GM12878 (cell line): ENCODE measurements at regions not wholly inside any gene's neighbourhood (a gene's known extent, or its start where the extent isn't known, plus 50 kb on each side); places are given as distances from the start of the nearest gene placed in this dataset.

Experiments used
- ATAC-seq: fragments of 200-7000 bp; cut with Tn5 transposase; 3 replicates; pipeline ENCODE4 v1.9.1; 2020; ENCODE audit warnings: mild to moderate bottlenecking, moderate library complexity
- BruUV-seq: library from RNA; stranded (reverse); fragments of 400-500 nt; replicated peaks from 2 replicates; lab custom pipeline; 2021; lab: Mats Ljungman, UMichigan
- CTCF ChIA-PET: fragments of 300-600 bp; sonication (Branson Sonifier 250); formaldehyde crosslinking; extraction: SDS; loops from one replicate; lab custom pipeline; 2021; ENCODE audit warnings: inconsistent platforms; lab: Yijun Ruan, JAX
- POLR2A ChIA-PET: fragments of 350-600 bp; formaldehyde crosslinking; extraction: SDS; loops from one replicate; lab custom pipeline; 2021; ENCODE audit warnings: inconsistent platforms; lab: Charles Lee
- RAD21 ChIA-PET: fragments of 300-600 bp; sonication (Branson Sonifier 250); formaldehyde crosslinking; loops from one replicate; lab custom pipeline; 2023; ENCODE audit warnings: antibody characterized with exemption; ENCODE audit not compliant: unreplicated experiment; lab: Charles Lee
- SMC1A ChIA-PET: fragments of 300-600 bp; sonication (Branson Sonifier 250); formaldehyde crosslinking; loops from one replicate; lab custom pipeline; 2023; ENCODE audit not compliant: unreplicated experiment, uncharacterized antibody; lab: Charles Lee
- DNase-seq: peaks from one replicate; pipeline ENCODE4 v3.0.0-alpha.2; 2011; ENCODE audit warnings: low read depth, low spot score
- FAIRE-seq: peaks from 3 replicates; lab custom pipeline; 2011; peaks lifted over from hg19 to GRCh38; lab: Jason Lieb, UNC
- H2AFZ ChIP-seq: 2 replicates; pipeline ENCODE4 v1.6.0; 2011; ENCODE audit warnings: low read depth, low read length, control low read depth; ENCODE audit not compliant: control insufficient read depth
- H3K27ac ChIP-seq: 2 replicates; pipeline ENCODE4 v1.5.1; 2011; ENCODE audit warnings: control low read depth; ENCODE audit not compliant: control insufficient read depth, insufficient read depth
- H3K27me3 ChIP-seq, 2 experiments: replicated peaks in 1 of 2; 2 replicates each; pipeline versions ENCODE4 v1.6.0 to v1.6.1; 2011; ENCODE audit warnings: low read length in 1 of 2; ENCODE audit not compliant: control insufficient read depth in 2 of 2, insufficient read depth in 2 of 2
- H3K36me3 ChIP-seq, 2 experiments: 2 replicates each; pipeline ENCODE4 v1.5.1; 2011; ENCODE audit warnings: low read length in 1 of 2; ENCODE audit not compliant: control insufficient read depth in 2 of 2, insufficient read depth in 2 of 2
- H3K4me1 ChIP-seq: 2 replicates; pipeline ENCODE4 v1.6.1; 2011; ENCODE audit warnings: mild to moderate bottlenecking, low read length, moderate library complexity, mixed read lengths; ENCODE audit not compliant: control insufficient read depth, insufficient read depth
- H3K4me2 ChIP-seq: 2 replicates; pipeline ENCODE4 v1.6.0; 2011; ENCODE audit warnings: control low read depth; ENCODE audit not compliant: control insufficient read depth, insufficient read depth
- H3K4me3 ChIP-seq: fragments of 200-600 bp; sonication (generic); 2 replicates; pipeline ENCODE4 v1.5.1; 2016
- H3K79me2 ChIP-seq: 2 replicates; pipeline ENCODE4 v1.6.0; 2011; ENCODE audit warnings: low read length; ENCODE audit not compliant: control insufficient read depth, insufficient read depth
- H3K9ac ChIP-seq: 2 replicates; pipeline ENCODE4 v1.8.0; 2011; ENCODE audit warnings: low read length, control low read depth, mixed read lengths; ENCODE audit not compliant: control insufficient read depth, insufficient read depth
- H3K9me3 ChIP-seq: replicated peaks from 3 replicates; pipeline ENCODE4 v1.5.1; 2011; ENCODE audit warnings: mild to moderate bottlenecking, low read length; ENCODE audit not compliant: control insufficient read depth, insufficient read depth
- H4K20me1 ChIP-seq: 2 replicates; pipeline ENCODE4 v1.6.0; 2011; ENCODE audit not compliant: control insufficient read depth, insufficient read depth
- BCLAF1 ChIP-seq: fragments of 450-650 bp; IDR thresholded peaks from 2 replicates; pipeline ENCODE4 v1.6.1; 2017; ENCODE audit warnings: antibody characterized with exemption, mild to moderate bottlenecking, moderate library complexity
- BHLHE40 ChIP-seq, 2 experiments: fragments of 450-650 bp in 1 of 2; IDR thresholded peaks; 2 replicates each; pipeline ENCODE4 v1.6.1; 2011 to 2017; ENCODE audit warnings: low read depth in 2 of 2, borderline replicate concordance in 1 of 2, improper control_type of control experiment in 1 of 2, low read length in 1 of 2, mild to moderate bottlenecking in 1 of 2
- DPF2 ChIP-seq: fragments of 450-650 bp; IDR thresholded peaks from 2 replicates; pipeline ENCODE4 v1.6.1; 2017; ENCODE audit warnings: mild to moderate bottlenecking
- FOXK2 ChIP-seq: fragments of 450-650 bp; IDR thresholded peaks from 2 replicates; pipeline ENCODE4 v1.6.1; 2017; ENCODE audit warnings: mild to moderate bottlenecking, moderate library complexity
- NRF1 ChIP-seq: conservative IDR thresholded peaks from 2 replicates; pipeline ENCODE4 v1.6.1; 2011; ENCODE audit warnings: mild to moderate bottlenecking, low read depth, low read length, improper control_type of control experiment
- SMARCA5 ChIP-seq: fragments of 450-650 bp; IDR thresholded peaks from 2 replicates; pipeline ENCODE4 v1.6.1; 2017; ENCODE audit warnings: mild to moderate bottlenecking
- YY1 ChIP-seq: IDR thresholded peaks from 2 replicates; pipeline ENCODE4 v1.6.1; 2011; ENCODE audit warnings: low read depth, mild to moderate bottlenecking, low read length
- ZBTB33 ChIP-seq: fragments of 450-650 bp; IDR thresholded peaks from 2 replicates; pipeline ENCODE4 v1.6.1; 2017; ENCODE audit warnings: mild to moderate bottlenecking
- WGBS: methylation state at CpG from one replicate; pipeline ENCODE4 v1.1.6; 2016; ENCODE audit warnings: low lambda C conversion rate; ENCODE audit not compliant: insufficient replicate concordance, insufficient coverage; ENCODE audit errors: missing lambda C conversion rate; 5-methylcytosine and 5-hydroxymethylcytosine counted together
- in situ Hi-C: fragments of 300-500 bp; cut with MboI; formaldehyde crosslinking; loops from 9 replicates; pipeline ENCODE4 v1.14.3; 2018; ENCODE audit warnings: mixed read lengths
- intact Hi-C: fragments of 100-400 bp; cut with micrococcal nuclease; formaldehyde crosslinking; loops from one replicate; pipeline ENCODE4 v1.14.2; 2022; ENCODE audit not compliant: unreplicated experiment

- TF ChIP-seq ZBTB33 = no peak
- TF ChIP-seq YY1 = no peak
- no peak for TF ChIP-seq BCLAF1
- no peak for TF ChIP-seq DPF2
- no peak for TF ChIP-seq NRF1
- no peak for TF ChIP-seq FOXK2
- TF ChIP-seq, all 136 proteins: peak for 0
These were observed 78.6 kb upstream of the ZNF479 start (continued) for GRCh38 chr7:57210871-57211270.

DNA sequence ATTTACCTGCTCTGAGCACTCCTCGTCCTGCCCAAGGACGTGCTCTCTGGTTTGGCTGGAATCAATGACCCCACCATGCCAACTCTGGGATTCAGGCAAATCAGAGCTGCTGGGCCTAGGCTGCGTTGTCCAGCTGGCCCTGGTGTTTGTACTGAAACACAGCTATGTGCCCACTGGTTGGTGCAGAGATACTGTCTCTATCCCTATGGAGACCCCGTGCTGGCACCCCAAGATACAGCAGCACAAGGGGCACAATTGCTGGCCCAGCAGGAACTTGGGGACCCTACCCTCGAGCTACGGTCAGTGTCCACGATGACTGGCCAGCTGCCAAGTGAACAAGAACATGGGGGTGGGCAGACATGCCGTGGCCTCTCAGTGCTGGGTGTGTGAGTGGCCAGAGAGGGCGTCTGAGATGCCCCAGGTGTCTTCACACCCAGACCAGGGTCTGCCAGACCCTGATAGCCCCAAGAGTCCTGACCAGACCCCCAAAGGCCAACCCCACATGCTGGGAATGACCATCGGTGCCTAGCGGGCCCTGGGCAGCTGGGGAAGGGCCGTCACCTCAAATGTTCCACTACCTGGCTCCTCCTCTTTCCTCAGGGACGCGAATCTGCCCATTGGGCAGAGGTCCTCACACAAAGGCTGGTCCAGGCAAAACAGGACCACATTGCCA is 79.3 kb upstream of the ZNF479 start:
- 7% methylated on average over 14 of the region's 14 CpGs for WGBS

More for the DNA sequence above, 79.3 kb upstream of the ZNF479 start:
- in situ Hi-C loops (no loop called here), intact Hi-C loops (no loop called here)
- Histone ChIP-seq H3K79me2 (no peaks in the 10 kb centered on the region), H3K4me1 (no peaks in the 10 kb centered on the region), H3K9me3 (no peaks in the 10 kb centered on the region; the same call in 2 of the 3 replicates), H3K27me3 (no peaks in the 10 kb centered on the region), H3K4me2 (no peak overlapping the region), H2AFZ (no peak overlapping the region), H3K36me3 (no peaks in the 10 kb centered on the region), H3K4me3 (no peak overlapping the region), H3K9ac (no peak overlapping the region), H3K27ac (no peak overlapping the region), H4K20me1 (no peaks in the 10 kb centered on the region)
- BruUV-seq = no TSS peak
- SMC1A ChIA-PET = no interaction called here
- ATAC-seq (no peak), DNase-seq (no peak), FAIRE-seq (no peak)
- POLR2A ChIA-PET = no interaction called here
- TF ChIP-seq BHLHE40 (IDR thresholded peaks at IDR 0.05; ENCODE audit: borderline replicate concordance in 1 of 2, low read depth in 2 of 2, low read length in 1 of 2) (no peak), SMARCA5 (no peak), ZBTB33 (no peak)
- RAD21 ChIA-PET = no interaction called here
- CTCF ChIA-PET = no interaction called here
